Uterus (tissue), 3 donors: ENCODE measurements at regions not wholly inside any gene's neighbourhood (a gene's known extent, or its start where the extent isn't known, plus 50 kb on each side); places are given as distances from the start of the nearest gene placed in this dataset.

Source experiments
- DNase-seq, 2 donors: peaks; one replicate each; pipeline ENCODE4 v3.0.0-alpha.2; 2019 to 2020
- H3K27ac ChIP-seq, 2 donors: fragments of 200-600 bp; sonication (generic); 1 replicate in 1 of 2; 2 replicates in 1 of 2; pipeline ENCODE4 v1.5.1; 2016 to 2018
- H3K27me3 ChIP-seq, 2 donors: fragments of 200-600 bp; sonication (generic); one replicate each; pipeline ENCODE4 v1.5.1; 2018 to 2019; ENCODE audit warnings: control low read depth in 1 of 2
- H3K36me3 ChIP-seq, 2 donors: fragments of 200-600 bp; sonication (generic); one replicate each; pipeline ENCODE4 v1.5.1; 2019; ENCODE audit warnings: control low read depth in 1 of 2
- H3K4me1 ChIP-seq, 2 donors: fragments of 200-600 bp; sonication (generic); one replicate each; pipeline ENCODE4 v1.5.1; 2018 to 2019; ENCODE audit warnings: control low read depth in 1 of 2
- H3K4me3 ChIP-seq, 2 donors: fragments of 200-600 bp; sonication (generic); 1 replicate in 1 of 2; 2 replicates in 1 of 2; pipeline ENCODE4 v1.5.1; 2018 to 2019; ENCODE audit warnings: mild to moderate bottlenecking in 1 of 2
- H3K9me3 ChIP-seq, 2 donors: fragments of 200-600 bp; sonication (generic); one replicate each; pipeline ENCODE4 v1.5.1; 2019; ENCODE audit warnings: control low read depth in 1 of 2
- CTCF ChIP-seq, 4 experiments: fragments of 200-600 bp in 2 of 4; fragments of 450-650 bp in 2 of 4; sonication (generic) in 2 of 4; IDR thresholded peaks; one replicate each; pipeline ENCODE4 v1.5.1; 2016 to 2019; ENCODE audit warnings: antibody characterized with exemption in 4 of 4, mild to moderate bottlenecking in 2 of 4, moderate library complexity in 1 of 4
- POLR2A ChIP-seq, 2 donors: fragments of 450-650 bp; IDR thresholded peaks; one replicate each; pipeline ENCODE4 v1.6.1; 2016; ENCODE audit warnings: antibody characterized with exemption in 2 of 2, mild to moderate bottlenecking in 1 of 2, moderate library complexity in 1 of 2
- intact Hi-C: fragments of 100-400 bp; cut with DNase I; formaldehyde crosslinking; loops from one replicate; pipeline ENCODE4 v1.15.1; 2023; ENCODE audit warnings: low total_unique reads
- donor health status: DM: yes; HTN: yes; CAD: no.

- no peaks in the 10 kb centered on the region for H3K27me3 ChIP-seq
- H3K4me1 ChIP-seq = no peaks in the 10 kb centered on the region
- no peaks in the 10 kb centered on the region for H3K9me3 ChIP-seq
- no peak for TF ChIP-seq CTCF (IDR thresholded peaks at IDR 0.05)
- TF ChIP-seq POLR2A (IDR thresholded peaks at IDR 0.05) = no peak
- intact Hi-C loops = no loop called here
- H3K27ac ChIP-seq = no peak overlapping the region
- H3K36me3 ChIP-seq = no peaks in the 10 kb centered on the region
- no peak for DNase-seq
- H3K4me3 ChIP-seq = no peak overlapping the region
These were observed 86.4 kb downstream of the ARL4C start for GRCh38 chr2:234410526-234410925.

GRCh38 chr2:234409590-234409989, 87.3 kb downstream of the ARL4C start:
- Histone ChIP-seq H3K4me3 (no peak overlapping the region), H3K27me3 (no peaks in the 10 kb centered on the region), H3K27ac (no peak overlapping the region), H3K4me1 (no peaks in the 10 kb centered on the region), H3K9me3 (no peaks in the 10 kb centered on the region), H3K36me3 (no peaks in the 10 kb centered on the region)
- intact Hi-C loops = no loop called here
- DNase-seq = no peak
- TF ChIP-seq CTCF (IDR thresholded peaks at IDR 0.05) (no peak), POLR2A (IDR thresholded peaks at IDR 0.05) (no peak)

- TF ChIP-seq POLR2A (IDR thresholded peaks at IDR 0.05) (no peak), CTCF (IDR thresholded peaks at IDR 0.05) (no peak)
- H3K4me3 ChIP-seq = no peak overlapping the region
- H3K9me3 ChIP-seq = no peaks in the 10 kb centered on the region
- no peaks in the 10 kb centered on the region for H3K27me3 ChIP-seq
- no peaks in the 10 kb centered on the region for H3K4me1 ChIP-seq
- H3K36me3 ChIP-seq = no peaks in the 10 kb centered on the region
- intact Hi-C loops = no loop called here
- no peak for DNase-seq
- H3K27ac ChIP-seq = no peak overlapping the region
These were observed 90.8 kb downstream of the ARL4C start for GRCh38 chr2:234406085-234406484.

- no peak for DNase-seq
- Histone ChIP-seq H3K4me1 (no peaks in the 10 kb centered on the region), H3K4me3 (no peak overlapping the region), H3K36me3 (no peaks in the 10 kb centered on the region), H3K27ac (no peak overlapping the region), H3K9me3 (no peaks in the 10 kb centered on the region), H3K27me3 (no peaks in the 10 kb centered on the region)
- intact Hi-C loops = no loop called here
- TF ChIP-seq CTCF (IDR thresholded peaks at IDR 0.05) (no peak), POLR2A (IDR thresholded peaks at IDR 0.05) (no peak)
These were observed 91.4 kb downstream of the ARL4C start for GRCh38 chr2:234405462-234405861.

GRCh38 chr2:234404957-234405356, 91.9 kb downstream of the ARL4C start:
- Histone ChIP-seq H3K27ac (no peak overlapping the region), H3K27me3 (no peaks in the 10 kb centered on the region), H3K4me1 (no peaks in the 10 kb centered on the region), H3K4me3 (no peak overlapping the region), H3K9me3 (no peaks in the 10 kb centered on the region), H3K36me3 (no peaks in the 10 kb centered on the region)
- no peak for DNase-seq
- intact Hi-C loops = no loop called here
- TF ChIP-seq POLR2A (IDR thresholded peaks at IDR 0.05) (no peak), CTCF (IDR thresholded peaks at IDR 0.05) (no peak)
